ENCODE measurements at regions not wholly inside any gene's neighbourhood (a gene's known extent, or its start where the extent isn't known, plus 50 kb on each side); places are given as distances from the start of the nearest gene placed in this dataset.

DNA sequence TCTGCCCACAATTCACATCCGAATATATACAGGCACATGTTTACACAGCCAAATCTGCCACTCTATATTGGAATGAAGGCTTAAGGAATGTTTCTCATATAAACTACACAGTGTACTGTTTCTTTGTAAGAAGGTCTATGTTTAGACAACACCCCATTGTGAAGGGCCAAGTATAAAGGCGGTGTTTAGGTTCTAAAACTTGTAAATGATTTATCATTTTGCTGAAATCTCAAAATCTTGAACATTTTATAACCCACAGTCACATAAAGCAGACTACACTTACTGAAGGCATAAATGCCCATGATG, 94.0 kb downstream of the ZNF608 start:
- peaks cover 64% of the 10 kb centered on the region for H3K4me1 ChIP-seq (ENCODE audit: control insufficient read depth, extremely low read depth, insufficient read depth, low read length)
- H3K79me2 ChIP-seq (ENCODE audit: control insufficient read depth, insufficient read depth, low read length) = no peaks in the 10 kb centered on the region
- FAIRE-seq = no peak
- no peaks in the 10 kb centered on the region for H3K27me3 ChIP-seq (ENCODE audit: control insufficient read depth in 2 of 2, insufficient read depth in 2 of 2, low read length in 2 of 2)
- ChIA-PET CTCF (no interaction called here), POLR2A (no interaction called here)
- H3K9me1 ChIP-seq (replicated peaks; ENCODE audit: control insufficient read depth, extremely low read depth, insufficient read depth, low read length) = no peaks in the 10 kb centered on the region
- BruUV-seq (replicated peaks) = no TSS peak
- H3K9me3 ChIP-seq (replicated peaks; ENCODE audit: control insufficient read depth, insufficient read depth, low read length) = no peaks in the 10 kb centered on the region
- no peak for DNase-seq (ENCODE audit: low read depth, low spot score)
- dilution Hi-C loops (cut with MboI; ENCODE audit: extremely low pct_ligation_motif_present, low sequenced_read_pairs) = no loop called here
- no peaks in the 10 kb centered on the region for H4K20me1 ChIP-seq (replicated peaks; ENCODE audit: control insufficient read depth, extremely low read depth, insufficient read depth, low read length)
- no peak overlapping the region for H3K4me3 ChIP-seq (replicated peaks in 1 of 3; ENCODE audit: insufficient read depth in 1 of 3, low read depth in 1 of 3, low read length in 3 of 3)
- intact Hi-C loops (cut with micrococcal nuclease) = loop anchor here (5.0 kb wide), 4 partner anchors 295 to 840 kb away; no protein-coding TSS in a partner anchor
- peaks cover 0 to 5% of the 10 kb centered on the region in 2 experiments for H3K36me3 ChIP-seq (ENCODE audit: control insufficient read depth in 2 of 2, extremely low read depth in 1 of 2, insufficient read depth in 2 of 2, low read length in 2 of 2)
- peak overlapping the region; percentile 92 for H3K27ac ChIP-seq (ENCODE audit: insufficient read depth, low read depth, low read length)
- H3K4me2 ChIP-seq (ENCODE audit: insufficient read depth, low read length) = peak overlapping the region; percentile 87
- TF ChIP-seq JUN (IDR thresholded peaks at IDR 0.05; ENCODE audit: borderline replicate concordance, insufficient read depth, insufficient read length, low read depth) (no peak), FOS (IDR thresholded peaks at IDR 0.05; ENCODE audit: borderline replicate concordance, insufficient read depth, low read length) (no peak), MYC (IDR thresholded peaks at IDR 0.05; ENCODE audit: low read depth, low read length) (no peak), POLR2A (IDR thresholded peaks at IDR 0.05; ENCODE audit: low read depth, low read length) (no peak), GATA2 (IDR thresholded peaks at IDR 0.05; ENCODE audit: insufficient read depth, insufficient read length, low read depth, low read length) (no peak), EZH2 (IDR thresholded peaks at IDR 0.05; ENCODE audit: borderline replicate concordance, low read depth, low read length, severe bottlenecking) (no peak), POLR2AphosphoS5 (IDR thresholded peaks at IDR 0.05; ENCODE audit: insufficient read depth, low read depth, low read length) (no peak)
- TF ChIP-seq, protein P1, sequence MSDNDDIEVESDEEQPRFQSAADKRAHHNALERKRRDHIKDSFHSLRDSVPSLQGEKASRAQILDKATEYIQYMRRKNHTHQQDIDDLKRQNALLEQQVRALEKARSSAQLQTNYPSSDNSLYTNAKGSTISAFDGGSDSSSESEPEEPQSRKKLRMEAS (IDR thresholded peaks at IDR 0.05; ENCODE audit: insufficient read depth, insufficient read length) = no peak
- TF ChIP-seq, protein P2, sequence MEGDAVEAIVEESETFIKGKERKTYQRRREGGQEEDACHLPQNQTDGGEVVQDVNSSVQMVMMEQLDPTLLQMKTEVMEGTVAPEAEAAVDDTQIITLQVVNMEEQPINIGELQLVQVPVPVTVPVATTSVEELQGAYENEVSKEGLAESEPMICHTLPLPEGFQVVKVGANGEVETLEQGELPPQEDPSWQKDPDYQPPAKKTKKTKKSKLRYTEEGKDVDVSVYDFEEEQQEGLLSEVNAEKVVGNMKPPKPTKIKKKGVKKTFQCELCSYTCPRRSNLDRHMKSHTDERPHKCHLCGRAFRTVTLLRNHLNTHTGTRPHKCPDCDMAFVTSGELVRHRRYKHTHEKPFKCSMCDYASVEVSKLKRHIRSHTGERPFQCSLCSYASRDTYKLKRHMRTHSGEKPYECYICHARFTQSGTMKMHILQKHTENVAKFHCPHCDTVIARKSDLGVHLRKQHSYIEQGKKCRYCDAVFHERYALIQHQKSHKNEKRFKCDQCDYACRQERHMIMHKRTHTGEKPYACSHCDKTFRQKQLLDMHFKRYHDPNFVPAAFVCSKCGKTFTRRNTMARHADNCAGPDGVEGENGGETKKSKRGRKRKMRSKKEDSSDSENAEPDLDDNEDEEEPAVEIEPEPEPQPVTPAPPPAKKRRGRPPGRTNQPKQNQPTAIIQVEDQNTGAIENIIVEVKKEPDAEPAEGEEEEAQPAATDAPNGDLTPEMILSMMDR (IDR thresholded peaks at IDR 0.05; ENCODE audit: extremely low read depth in 1 of 2, insufficient read depth in 1 of 2, low read depth in 1 of 2, low read length in 2 of 2) = no peak
- H2AFZ ChIP-seq (ENCODE audit: low read depth, low read length) = no peak overlapping the region
- H3K9ac ChIP-seq (replicated peaks; ENCODE audit: extremely low read depth, insufficient read depth, low read length) = peak overlapping the region; percentile 83

Measured in endothelial cell of umbilical vein (primary cell).